SU-DHL-6 (cell line): ENCODE measurements at regions not wholly inside any gene's neighbourhood (a gene's known extent, or its start where the extent isn't known, plus 50 kb on each side); places are given as distances from the start of the nearest gene placed in this dataset.

Source experiments
- H2AFZ ChIP-seq: fragments of 200-600 bp; sonication (generic); 2 replicates; pipeline ENCODE4 v1.6.1; 2014; ENCODE audit warnings: low read depth, mild to moderate bottlenecking, moderate library complexity, mixed read lengths, antibody characterized with exemption, low read length; ENCODE audit not compliant: severe bottlenecking
- H3F3A ChIP-seq: fragments of 200-600 bp; shearing (Covaris generic); 2 replicates; pipeline ENCODE4 v1.6.0; 2016; ENCODE audit warnings: antibody characterized with exemption, mild to moderate bottlenecking; ENCODE audit not compliant: insufficient read depth
- H3K27ac ChIP-seq: fragments of 200-600 bp; sonication (generic); 2 replicates; pipeline ENCODE4 v1.5.1; 2016; ENCODE audit warnings: low read depth, mild to moderate bottlenecking, low read length, moderate library complexity, mixed read lengths
- H3K27me3 ChIP-seq: fragments of 200-600 bp; sonication (generic), shearing (Covaris generic); 2 replicates; pipeline ENCODE4 v1.6.0; 2014; ENCODE audit warnings: mild to moderate bottlenecking, low read length
- H3K36me3 ChIP-seq: fragments of 200-600 bp; sonication (generic); 2 replicates; pipeline ENCODE4 v1.6.1; 2014; ENCODE audit warnings: mild to moderate bottlenecking, low read length, mixed read lengths
- H3K4me2 ChIP-seq: fragments of 300-600, 200-600 bp; shearing (Covaris generic), sonication (generic); 2 replicates; pipeline ENCODE4 v1.6.0; 2014; ENCODE audit warnings: low read length, low read depth, mild to moderate bottlenecking; ENCODE audit not compliant: poor library complexity, severe bottlenecking
- H3K4me3 ChIP-seq: fragments of 200-600 bp; sonication (generic); 2 replicates; pipeline ENCODE4 v1.5.1; 2014; ENCODE audit warnings: antibody characterized with exemption, low read length, mild to moderate bottlenecking, mixed read lengths; ENCODE audit not compliant: insufficient read depth, poor library complexity, severe bottlenecking
- H3K79me2 ChIP-seq: fragments of 200-600 bp; sonication (generic); 2 replicates; pipeline ENCODE4 v1.6.1; 2014; ENCODE audit warnings: mild to moderate bottlenecking, low read length, moderate library complexity; ENCODE audit not compliant: insufficient read depth
- H3K9ac ChIP-seq: fragments of 200-600 bp; sonication (generic); 2 replicates; pipeline ENCODE4 v1.7.0; 2014; ENCODE audit warnings: mild to moderate bottlenecking, low read length
- H3K9me2 ChIP-seq: fragments of 200-600 bp; sonication (generic); replicated peaks from 2 replicates; pipeline ENCODE4 v1.6.1; 2014; ENCODE audit warnings: low read length; ENCODE audit not compliant: insufficient read depth
- H3K9me3 ChIP-seq: fragments of 200-600 bp; sonication (generic); 2 replicates; pipeline ENCODE4 v1.6.1; 2014; ENCODE audit warnings: low read length, mixed read lengths; ENCODE audit not compliant: insufficient read depth
- H4K20me1 ChIP-seq: fragments of 200-600 bp; sonication (generic); 2 replicates; pipeline ENCODE4 v1.6.1; 2014; ENCODE audit warnings: low read depth, mild to moderate bottlenecking, antibody characterized with exemption, low read length, moderate library complexity, mixed read lengths
- EZH2phosphoT487 ChIP-seq: fragments of 200-600 bp; sonication (generic), shearing (Covaris generic); conservative IDR thresholded peaks from 2 replicates; pipeline ENCODE4 v1.6.1; 2018; ENCODE audit warnings: mild to moderate bottlenecking, antibody characterized with exemption, low read length, moderate library complexity, mixed read lengths
- TF ChIP-seq, protein P1 (sequence below): fragments of 200-600 bp; sonication (generic); IDR thresholded peaks from one replicate; pipeline ENCODE4 v1.5.1; 2017; ENCODE audit warnings: antibody characterized with exemption, mild to moderate bottlenecking, low read length, moderate library complexity; ENCODE audit not compliant: insufficient read depth, poor library complexity, severe bottlenecking

DNA sequence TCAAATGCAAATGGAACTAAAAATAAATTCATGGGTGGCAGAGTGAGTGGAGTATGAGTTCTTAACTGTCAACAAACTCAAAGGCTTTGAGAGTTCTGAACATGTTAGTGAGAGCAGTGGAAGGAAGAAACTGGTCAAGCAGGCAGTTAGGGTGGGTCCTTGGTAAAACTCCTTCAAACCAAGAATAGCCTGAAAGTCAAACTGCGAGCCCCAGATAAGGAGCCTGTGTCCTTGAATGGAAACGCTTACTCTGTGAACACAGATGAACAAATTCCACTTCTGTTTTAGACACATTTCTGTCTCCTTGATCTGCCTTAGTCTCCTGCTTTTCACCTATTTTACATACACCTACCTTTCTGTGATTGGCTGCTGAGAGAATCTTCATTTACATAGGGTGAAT, 129.4 kb upstream of the PCDH18 start:
- H3K27me3 ChIP-seq = no peaks in the 10 kb centered on the region
- no peak overlapping the region for H3K27ac ChIP-seq
- H3K9me3 ChIP-seq = no peaks in the 10 kb centered on the region
- no peaks in the 10 kb centered on the region for H3K36me3 ChIP-seq
- no peaks in the 10 kb centered on the region for H3K79me2 ChIP-seq
- no peak for TF ChIP-seq EZH2phosphoT487
- TF ChIP-seq, protein P1, sequence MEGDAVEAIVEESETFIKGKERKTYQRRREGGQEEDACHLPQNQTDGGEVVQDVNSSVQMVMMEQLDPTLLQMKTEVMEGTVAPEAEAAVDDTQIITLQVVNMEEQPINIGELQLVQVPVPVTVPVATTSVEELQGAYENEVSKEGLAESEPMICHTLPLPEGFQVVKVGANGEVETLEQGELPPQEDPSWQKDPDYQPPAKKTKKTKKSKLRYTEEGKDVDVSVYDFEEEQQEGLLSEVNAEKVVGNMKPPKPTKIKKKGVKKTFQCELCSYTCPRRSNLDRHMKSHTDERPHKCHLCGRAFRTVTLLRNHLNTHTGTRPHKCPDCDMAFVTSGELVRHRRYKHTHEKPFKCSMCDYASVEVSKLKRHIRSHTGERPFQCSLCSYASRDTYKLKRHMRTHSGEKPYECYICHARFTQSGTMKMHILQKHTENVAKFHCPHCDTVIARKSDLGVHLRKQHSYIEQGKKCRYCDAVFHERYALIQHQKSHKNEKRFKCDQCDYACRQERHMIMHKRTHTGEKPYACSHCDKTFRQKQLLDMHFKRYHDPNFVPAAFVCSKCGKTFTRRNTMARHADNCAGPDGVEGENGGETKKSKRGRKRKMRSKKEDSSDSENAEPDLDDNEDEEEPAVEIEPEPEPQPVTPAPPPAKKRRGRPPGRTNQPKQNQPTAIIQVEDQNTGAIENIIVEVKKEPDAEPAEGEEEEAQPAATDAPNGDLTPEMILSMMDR = no peak
- no peak overlapping the region for H3K4me2 ChIP-seq
- H3K9me2 ChIP-seq = no peaks in the 10 kb centered on the region
- H2AFZ ChIP-seq = no peak overlapping the region
- H3K9ac ChIP-seq = no peak overlapping the region
- H3K4me3 ChIP-seq = no peak overlapping the region
- H4K20me1 ChIP-seq = no peaks in the 10 kb centered on the region
- H3F3A ChIP-seq = no peaks in the 10 kb centered on the region

DNA sequence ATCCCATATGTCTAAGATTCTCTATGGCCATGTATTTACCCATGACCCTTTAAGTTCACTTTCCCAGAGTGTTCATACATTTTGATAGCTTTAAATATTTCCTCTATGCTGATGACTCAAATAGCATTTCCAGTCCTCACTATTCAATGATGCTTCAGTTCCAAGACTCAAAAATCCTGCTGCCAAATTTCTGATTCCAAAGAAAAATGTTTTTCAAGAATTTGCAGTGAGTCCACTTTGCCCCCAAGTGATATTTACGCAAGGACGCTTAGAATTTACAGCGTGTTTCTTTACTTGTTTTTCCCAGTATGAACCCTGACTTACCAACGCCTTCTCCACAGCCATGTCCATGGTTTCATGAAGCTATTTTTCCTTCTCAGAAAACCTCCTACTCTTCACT, 127.9 kb upstream of the PCDH18 start:
- H3K27ac ChIP-seq = no peak overlapping the region
- no peaks in the 10 kb centered on the region for H3K27me3 ChIP-seq
- H3K36me3 ChIP-seq = no peaks in the 10 kb centered on the region
- no peak overlapping the region for H3K4me3 ChIP-seq
- H3K79me2 ChIP-seq = no peaks in the 10 kb centered on the region
- no peak overlapping the region for H3K4me2 ChIP-seq
- no peak overlapping the region for H2AFZ ChIP-seq
- no peak overlapping the region for H3K9ac ChIP-seq
- no peaks in the 10 kb centered on the region for H4K20me1 ChIP-seq
- no peak for TF ChIP-seq EZH2phosphoT487
- TF ChIP-seq, protein P1 = no peak
- no peaks in the 10 kb centered on the region for H3F3A ChIP-seq
- no peaks in the 10 kb centered on the region for H3K9me2 ChIP-seq
- H3K9me3 ChIP-seq = no peaks in the 10 kb centered on the region

- no peaks in the 10 kb centered on the region for H3K9me2 ChIP-seq
- H3K9me3 ChIP-seq = no peaks in the 10 kb centered on the region
- no peaks in the 10 kb centered on the region for H3K36me3 ChIP-seq
- no peak for TF ChIP-seq EZH2phosphoT487
- TF ChIP-seq, protein P1 = no peak
- no peaks in the 10 kb centered on the region for H3K27me3 ChIP-seq
- no peak overlapping the region for H2AFZ ChIP-seq
- no peak overlapping the region for H3K4me2 ChIP-seq
- no peak overlapping the region for H3K27ac ChIP-seq
- no peaks in the 10 kb centered on the region for H3F3A ChIP-seq
- no peaks in the 10 kb centered on the region for H3K79me2 ChIP-seq
- no peak overlapping the region for H3K9ac ChIP-seq
- H3K4me3 ChIP-seq = no peak overlapping the region
- H4K20me1 ChIP-seq = no peaks in the 10 kb centered on the region
Observed at GRCh38 chr4:137659431-137659830, 127.1 kb upstream of the PCDH18 start.

GRCh38 chr4:137656661-137657060, 124.4 kb upstream of the PCDH18 start:
- Histone ChIP-seq H3K9me2 (no peaks in the 10 kb centered on the region), H3K36me3 (no peaks in the 10 kb centered on the region), H3K79me2 (no peaks in the 10 kb centered on the region), H3K27ac (no peak overlapping the region), H3K4me2 (no peak overlapping the region), H3K27me3 (no peaks in the 10 kb centered on the region), H3K9me3 (no peaks in the 10 kb centered on the region), H3F3A (no peaks in the 10 kb centered on the region), H3K4me3 (no peak overlapping the region), H4K20me1 (no peaks in the 10 kb centered on the region), H2AFZ (no peak overlapping the region), H3K9ac (no peak overlapping the region)
- TF ChIP-seq, protein P1 = no peak
